K562 (cell line): ENCODE measurements at regions not wholly inside any gene's neighbourhood (a gene's known extent, or its start where the extent isn't known, plus 50 kb on each side); places are given as distances from the start of the nearest gene placed in this dataset.

Experiments
- HDGF ChIP-seq: fragments of 450-650 bp; IDR thresholded peaks from 2 replicates; pipeline ENCODE4 v1.6.1; 2016
- NCOR1 ChIP-seq: fragments of 450-650 bp; IDR thresholded peaks from 2 replicates; pipeline ENCODE4 v1.6.1; 2016; ENCODE audit warnings: mild to moderate bottlenecking, moderate library complexity
- STAT5A ChIP-seq: IDR thresholded peaks from 2 replicates; pipeline ENCODE4 v1.6.1; 2012; ENCODE audit warnings: low read length, inconsistent platforms, borderline replicate concordance
- TAL1 ChIP-seq: fragments of 450-650 bp; IDR thresholded peaks from 2 replicates; pipeline ENCODE4 v1.6.1; 2016; ENCODE audit warnings: mild to moderate bottlenecking
- TCF3 ChIP-seq: sonication (generic); formaldehyde crosslinking; IDR thresholded peaks from 2 replicates; pipeline ENCODE4 v1.4.0; 2020; ENCODE audit warnings: mild to moderate bottlenecking, missing genetic modification reagents
- U2AF1 ChIP-seq: fragments of 200-400 bp; formaldehyde crosslinking; optimal IDR thresholded peaks from 2 replicates; pipeline ENCODE3; 2017; ENCODE audit warnings: mild to moderate bottlenecking, low read depth, low read length, moderate library complexity
- ZNF436 ChIP-seq: fragments of 250-450, 450-650 bp; sonication (Bioruptor Pico); formaldehyde crosslinking; IDR thresholded peaks from 2 replicates; pipeline ENCODE4 v1.7.0; 2020; ENCODE audit warnings: mild to moderate bottlenecking
- TF ChIP-seq, protein P1 (sequence below), 2 experiments: fragments of 450-650 bp in 1 of 2; sonication (generic) in 1 of 2; formaldehyde crosslinking in 1 of 2; IDR thresholded peaks in 1 of 2; conservative IDR thresholded peaks in 1 of 2; 2 replicates each; pipeline versions ENCODE4 v1.6.1 to v1.8.1; 2016 to 2023; ENCODE audit warnings: mild to moderate bottlenecking in 2 of 2, moderate library complexity in 2 of 2, inconsistent platforms in 1 of 2, missing genetic modification reagents in 1 of 2
- TF ChIP-seq, protein P2 (sequence below): fragments of 200-800 bp; sonication (Bioruptor generic); IDR thresholded peaks from 2 replicates; pipeline ENCODE4 v1.6.1; 2017; ENCODE audit warnings: missing genetic modification characterization, missing compliant biosample characterization

DNA sequence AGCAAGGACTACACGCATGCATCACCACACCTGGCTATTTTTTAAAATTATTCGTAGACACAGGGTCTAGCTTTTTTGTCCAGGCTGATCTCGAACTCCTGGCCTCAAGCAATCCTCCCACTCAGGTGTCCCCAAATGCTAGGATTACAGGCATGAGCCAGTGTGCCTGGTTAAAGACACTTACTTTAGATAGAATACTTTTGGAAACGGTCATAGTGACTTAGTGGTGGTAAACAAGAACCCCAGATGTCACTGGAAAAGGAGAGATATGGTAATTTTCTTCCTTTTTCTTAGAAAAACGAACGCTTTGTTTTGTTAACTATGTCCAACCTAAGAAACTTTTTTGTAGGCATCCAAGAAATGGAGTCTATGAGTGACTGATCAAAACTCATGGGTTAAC is 137.3 kb downstream of the TFAP2B start (continued):
- TF ChIP-seq U2AF1 (no peak), TCF3 (CRISPR knock-in tag) (peak; percentile 81), NCOR1 (0 out of 2 replicates have a peak, but pooled peaks have one; percentile 3), TAL1 (peak; percentile 19; the same call in 1 of the 2 replicates), HDGF (no peak), STAT5A (0 out of 2 replicates have a peak, but pooled peaks have one; percentile 31), ZNF436 (CRISPR knock-in tag) (no peak)
- TF ChIP-seq, protein P1, sequence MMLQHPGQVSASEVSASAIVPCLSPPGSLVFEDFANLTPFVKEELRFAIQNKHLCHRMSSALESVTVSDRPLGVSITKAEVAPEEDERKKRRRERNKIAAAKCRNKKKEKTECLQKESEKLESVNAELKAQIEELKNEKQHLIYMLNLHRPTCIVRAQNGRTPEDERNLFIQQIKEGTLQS (IDR thresholded peaks at IDR 0.05) = no peak
- TF ChIP-seq, protein P1 (CRISPR knock-in tag; conservative IDR thresholded peaks at IDR 0.05) = no peak
- TF ChIP-seq, protein P2, sequence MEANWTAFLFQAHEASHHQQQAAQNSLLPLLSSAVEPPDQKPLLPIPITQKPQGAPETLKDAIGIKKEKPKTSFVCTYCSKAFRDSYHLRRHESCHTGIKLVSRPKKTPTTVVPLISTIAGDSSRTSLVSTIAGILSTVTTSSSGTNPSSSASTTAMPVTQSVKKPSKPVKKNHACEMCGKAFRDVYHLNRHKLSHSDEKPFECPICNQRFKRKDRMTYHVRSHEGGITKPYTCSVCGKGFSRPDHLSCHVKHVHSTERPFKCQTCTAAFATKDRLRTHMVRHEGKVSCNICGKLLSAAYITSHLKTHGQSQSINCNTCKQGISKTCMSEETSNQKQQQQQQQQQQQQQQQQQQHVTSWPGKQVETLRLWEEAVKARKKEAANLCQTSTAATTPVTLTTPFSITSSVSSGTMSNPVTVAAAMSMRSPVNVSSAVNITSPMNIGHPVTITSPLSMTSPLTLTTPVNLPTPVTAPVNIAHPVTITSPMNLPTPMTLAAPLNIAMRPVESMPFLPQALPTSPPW = no peak
